ENCODE measurements at regions not wholly inside any gene's neighbourhood (a gene's known extent, or its start where the extent isn't known, plus 50 kb on each side); places are given as distances from the start of the nearest gene placed in this dataset.

DNA sequence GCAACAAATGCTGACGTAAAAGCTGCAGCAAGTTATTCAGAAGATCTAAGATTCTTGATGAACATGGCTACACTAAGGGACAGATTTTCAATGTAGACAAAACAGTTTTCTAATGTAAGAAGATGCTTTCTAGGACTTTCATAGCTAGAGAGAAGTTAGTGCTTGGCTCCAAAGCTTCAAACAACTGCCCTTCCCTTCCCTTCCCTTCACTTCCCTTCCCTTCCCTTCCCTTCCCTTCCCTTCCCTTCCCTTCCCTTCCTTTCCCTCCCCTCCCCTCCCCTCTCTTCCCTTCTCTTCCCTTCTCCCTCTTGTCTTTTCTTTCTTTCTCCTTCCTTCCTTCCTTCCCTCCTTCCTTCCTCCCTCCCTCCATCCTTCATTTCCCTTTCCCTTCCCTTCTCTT lies 365.3 kb upstream of the ADGRL4 start:
- DNase-seq (ENCODE audit: extremely low read depth, low read depth): no peak

DNA sequence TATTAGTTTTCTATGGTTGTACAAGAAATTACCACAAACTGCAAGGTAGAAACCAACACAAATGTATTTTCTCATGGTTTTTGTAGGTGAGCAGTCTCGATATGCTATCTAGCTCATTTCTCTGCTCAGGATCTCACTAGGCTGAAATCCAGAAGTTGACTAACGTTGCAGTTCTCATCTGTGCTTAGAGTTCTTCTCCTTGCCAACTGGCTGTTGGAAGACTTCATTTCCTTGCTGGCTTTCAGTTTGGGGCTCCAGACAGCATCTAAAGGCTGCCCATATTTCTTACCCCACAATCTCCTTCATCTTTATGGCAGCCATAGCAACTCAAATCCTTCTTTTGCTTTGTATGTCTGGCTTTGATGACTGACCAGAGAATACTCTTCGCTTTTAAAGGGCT lies 362.6 kb upstream of the ADGRL4 start:
- no peak for DNase-seq (ENCODE audit: extremely low read depth, low read depth)

DNA sequence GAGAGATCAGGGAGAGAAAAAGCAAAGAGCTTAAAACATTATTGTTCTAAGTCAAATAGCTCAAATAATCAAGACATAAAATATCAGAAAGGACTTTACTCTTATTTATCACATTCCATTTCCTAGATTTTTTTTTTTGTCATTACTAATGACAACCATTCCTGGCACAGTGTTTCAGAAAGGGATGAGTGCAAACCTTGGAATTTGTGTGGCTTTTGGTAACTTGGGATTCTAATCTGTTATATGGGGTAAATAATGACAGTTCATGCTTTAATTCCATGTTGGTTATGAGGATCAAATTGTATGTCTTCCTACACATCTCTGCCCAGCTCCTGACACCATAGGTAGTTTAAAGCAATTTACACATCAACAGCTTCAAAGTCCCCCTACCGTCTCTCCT lies 358.4 kb upstream of the ADGRL4 start:
- no peak for DNase-seq (ENCODE audit: extremely low read depth, low read depth)

DNA sequence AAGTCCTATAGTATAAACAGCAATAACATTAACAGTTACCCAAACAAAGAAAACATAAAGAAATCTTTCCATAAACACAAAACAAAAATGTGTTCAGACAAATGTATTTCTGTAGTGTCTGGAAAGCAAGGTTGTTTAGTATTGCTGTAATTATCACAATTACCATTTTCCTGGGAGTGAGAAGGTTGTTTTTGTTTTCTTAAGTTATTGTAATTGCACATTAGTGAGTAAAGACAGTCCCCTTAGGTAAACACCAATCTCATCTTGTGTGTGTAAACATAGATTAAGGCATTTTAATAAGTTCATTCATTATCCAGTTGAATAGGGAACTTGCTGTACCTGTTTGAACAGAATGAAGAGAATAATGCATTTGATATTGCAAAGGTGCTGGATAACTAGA lies 356.9 kb upstream of the ADGRL4 start:
- no peak for DNase-seq (ENCODE audit: extremely low read depth, low read depth)

DNA sequence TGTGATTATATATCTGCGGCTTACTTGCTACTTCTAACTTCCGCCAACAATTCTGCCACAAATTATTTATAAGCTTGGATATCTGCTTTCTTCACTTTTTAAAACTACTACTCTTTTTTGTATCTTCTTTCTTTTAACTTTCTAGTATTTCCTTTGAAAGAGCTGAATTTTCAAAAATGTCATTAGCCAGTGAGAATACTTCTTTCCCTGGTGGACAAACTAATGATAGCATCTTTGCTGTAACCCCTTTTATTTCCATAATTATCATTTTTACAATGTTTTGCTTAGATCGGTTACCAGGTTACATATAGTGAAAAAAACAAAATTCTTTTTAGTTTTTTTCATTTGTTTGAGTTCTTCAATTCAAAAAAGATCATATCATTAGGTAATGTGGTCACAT lies 355.9 kb upstream of the ADGRL4 start:
- DNase-seq (ENCODE audit: extremely low read depth, low read depth): no peak

DNA sequence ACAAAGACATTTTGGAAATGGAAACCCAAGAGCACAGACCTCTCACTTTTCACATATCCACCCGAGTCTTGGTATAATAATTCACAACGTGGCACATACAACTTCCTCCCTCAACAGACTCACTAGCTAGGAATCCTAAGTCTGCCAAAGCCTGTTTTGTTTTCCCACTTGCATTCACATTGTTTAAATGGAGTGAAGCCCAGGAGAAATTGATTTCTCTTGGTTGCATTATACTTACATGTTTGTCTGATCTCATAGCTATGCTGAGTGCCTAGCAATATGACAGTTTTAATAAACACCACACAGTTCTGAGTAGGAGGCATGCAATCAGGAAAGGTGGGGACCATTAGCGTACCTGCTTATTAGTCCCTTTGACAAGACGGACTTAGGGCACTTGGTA lies 348.6 kb upstream of the ADGRL4 start:
- DNase-seq (ENCODE audit: extremely low read depth, low read depth): no peak

DNA sequence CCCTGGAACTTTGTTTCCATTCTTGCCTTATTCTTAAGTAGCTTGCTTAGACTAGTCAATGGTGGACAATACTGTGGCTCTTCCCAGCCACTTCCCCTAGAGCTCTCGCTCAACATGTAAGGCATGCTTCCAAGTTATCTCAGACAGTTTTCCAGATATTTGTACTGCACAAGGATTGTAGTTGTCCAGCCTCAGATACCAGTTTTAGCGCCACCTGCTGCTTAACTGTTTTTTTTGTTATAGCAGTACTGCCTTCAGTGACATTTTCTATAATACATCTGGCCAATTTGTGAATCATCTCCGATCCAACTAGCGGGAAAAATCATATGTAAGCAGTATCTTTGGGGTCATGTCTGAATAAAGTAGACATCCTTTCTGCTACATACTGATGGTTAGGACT lies 346.7 kb upstream of the ADGRL4 start:
- peak; percentile 38 for DNase-seq (ENCODE audit: extremely low read depth, low read depth)

DNA sequence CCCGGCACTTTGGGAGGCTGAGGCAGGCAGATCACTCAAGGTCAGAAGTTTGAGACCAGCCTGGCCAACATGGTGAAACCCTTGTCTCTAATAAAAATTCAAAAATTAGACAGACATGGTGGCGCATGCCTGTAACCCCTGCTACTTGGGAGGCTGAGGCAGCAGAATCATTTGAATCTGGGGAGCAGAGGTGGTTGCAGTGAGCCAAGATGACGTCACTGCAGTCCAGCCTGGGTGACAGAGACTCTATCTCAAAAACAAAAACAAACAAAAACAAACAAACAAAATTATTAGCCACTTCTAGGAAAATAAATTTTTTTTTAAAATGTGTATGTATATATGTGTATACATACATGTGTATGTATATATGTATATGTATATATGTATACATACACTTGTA lies 320.3 kb upstream of the ADGRL4 start:
- DNase-seq (ENCODE audit: extremely low read depth, low read depth): no peak

DNA sequence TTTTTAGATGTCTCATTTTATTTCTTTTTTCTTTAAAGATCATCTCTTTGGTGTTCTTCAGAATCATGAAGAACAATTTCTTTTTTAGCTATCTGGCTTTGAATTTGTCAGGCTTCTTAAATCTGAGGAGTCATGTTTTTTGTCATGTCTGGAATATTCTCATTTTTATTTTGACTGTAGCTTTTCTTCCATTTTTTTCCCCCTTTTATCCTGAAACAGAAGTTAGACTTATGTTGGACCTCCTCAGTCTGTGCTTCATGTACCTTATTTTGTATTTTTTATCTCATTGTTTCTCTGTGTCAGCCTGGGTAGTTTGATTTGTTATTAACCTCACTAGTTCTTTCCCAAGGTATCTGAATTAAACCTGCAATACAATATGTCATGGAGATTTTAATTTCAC lies 319.2 kb upstream of the ADGRL4 start:
- DNase-seq (ENCODE audit: extremely low read depth, low read depth): no peak

DNA sequence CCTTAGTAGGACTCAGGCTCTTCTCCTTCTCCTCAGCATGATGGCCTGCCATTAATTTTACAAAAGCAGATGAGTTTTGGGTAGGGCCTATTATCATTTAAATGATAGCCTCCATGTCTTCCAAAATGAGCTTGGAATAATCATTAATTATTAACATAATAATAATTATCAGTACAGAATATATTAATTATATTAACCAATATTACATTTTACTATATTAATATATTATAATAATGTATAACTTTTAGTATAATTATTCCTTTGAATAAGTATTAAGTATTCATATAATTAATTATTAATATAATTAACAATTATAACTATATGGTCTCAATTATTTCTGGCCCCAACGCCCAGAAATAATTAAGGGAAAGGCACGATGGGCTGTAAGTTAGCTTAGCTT lies 318.6 kb upstream of the ADGRL4 start:
- DNase-seq (ENCODE audit: extremely low read depth, low read depth): no peak

DNA sequence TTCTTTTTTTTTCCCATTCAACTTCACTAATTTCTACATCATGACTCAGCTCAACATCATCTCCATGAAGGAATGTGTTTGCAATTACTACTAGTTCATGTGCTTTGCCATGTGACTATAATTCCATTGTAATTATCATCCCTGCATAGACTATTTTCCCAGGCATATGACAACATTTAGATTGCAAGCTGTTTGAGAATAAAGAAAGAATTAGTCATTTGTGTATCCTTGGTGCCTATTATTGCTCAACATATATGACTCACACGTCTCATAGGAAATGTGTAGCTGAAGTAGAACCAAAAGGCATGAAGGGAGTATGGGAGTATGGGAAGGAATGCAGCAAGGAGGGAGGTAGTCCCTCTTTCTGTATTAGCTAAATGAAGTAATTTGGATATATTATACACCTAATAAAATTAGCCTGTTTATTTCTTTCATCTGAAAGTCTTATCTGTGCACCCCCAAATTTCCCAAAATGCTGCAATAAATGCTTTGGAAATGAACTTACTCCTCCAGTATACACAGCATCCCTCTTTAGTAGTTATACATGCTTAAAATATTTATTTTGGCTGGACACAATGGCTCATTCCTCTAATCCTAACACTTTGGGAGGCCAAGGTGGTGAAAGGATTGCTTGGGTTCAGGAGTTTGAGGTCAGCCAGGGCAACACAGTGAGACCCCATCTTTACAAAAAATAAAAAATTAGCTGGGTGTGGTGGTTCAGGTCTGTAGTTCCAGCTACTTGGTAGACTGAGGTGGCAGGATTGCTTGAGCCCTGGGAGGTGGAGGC lies 316.9 kb upstream of the ADGRL4 start:
- DNase-seq (ENCODE audit: extremely low read depth, low read depth): peak; percentile 86

DNA sequence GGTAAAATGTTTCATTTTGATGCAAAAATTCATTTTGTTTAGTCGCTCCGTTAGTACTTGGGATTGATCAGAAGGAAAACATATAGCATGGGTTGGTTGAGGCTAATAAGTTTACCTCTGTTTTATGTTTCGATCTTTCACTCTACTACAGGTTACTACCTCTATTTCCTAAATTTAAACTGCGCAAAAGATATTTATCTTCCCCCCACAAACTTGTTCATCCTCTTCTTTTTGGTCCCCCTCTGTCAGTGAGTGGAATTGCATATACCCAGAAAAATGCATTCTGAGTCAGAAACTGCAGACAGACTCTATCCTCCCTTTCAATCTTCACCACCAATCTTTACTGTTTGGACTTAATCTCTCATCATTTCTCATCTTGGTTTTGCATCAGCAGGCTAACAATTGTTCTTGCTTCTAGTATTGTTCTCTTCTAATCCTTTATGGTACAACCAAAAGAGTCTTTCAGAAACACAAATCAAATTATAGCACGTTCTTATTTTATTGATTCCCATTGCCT lies 316.0 kb upstream of the ADGRL4 start:
- DNase-seq (ENCODE audit: extremely low read depth, low read depth): no peak

DNA sequence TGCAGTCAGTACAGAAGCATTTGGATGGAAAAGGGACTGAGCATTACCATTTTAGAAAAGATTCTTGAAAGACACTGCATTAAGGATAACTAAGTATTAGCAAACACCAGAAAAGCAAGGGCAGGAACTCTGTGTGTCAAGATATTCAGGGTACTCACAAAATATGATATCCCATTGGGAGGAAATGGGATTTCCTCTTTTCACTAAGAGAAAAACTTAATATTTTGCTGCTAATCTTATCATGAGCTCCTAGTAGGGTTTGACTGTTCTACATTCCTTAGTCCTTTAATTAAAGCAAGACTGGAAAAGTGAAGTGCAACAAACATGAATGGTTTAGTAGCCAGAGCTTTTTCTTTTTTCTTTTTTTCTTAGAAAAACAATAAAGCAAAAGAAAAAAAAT lies 305.9 kb upstream of the ADGRL4 start:
- no peak for DNase-seq (ENCODE audit: extremely low read depth, low read depth)

DNA sequence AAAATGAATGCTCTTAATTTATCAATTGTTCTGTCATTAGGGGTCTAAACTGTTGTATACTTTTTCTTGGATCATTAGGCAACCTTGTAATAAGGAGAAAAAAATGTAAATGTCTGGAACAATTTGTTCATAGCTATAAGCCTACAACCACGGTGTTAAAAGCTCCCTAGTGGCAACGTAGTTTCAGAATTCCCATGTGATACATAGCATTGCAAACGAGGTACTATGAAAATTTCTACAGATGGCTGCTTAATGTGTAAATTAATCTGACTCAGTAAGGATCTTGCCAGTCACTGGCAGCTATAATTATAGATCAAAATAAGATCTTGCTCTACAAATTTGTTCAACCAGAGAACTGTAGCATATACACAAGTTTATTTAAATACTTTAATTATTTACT lies 304.1 kb upstream of the ADGRL4 start:
- no peak for DNase-seq (ENCODE audit: extremely low read depth, low read depth)

DNA sequence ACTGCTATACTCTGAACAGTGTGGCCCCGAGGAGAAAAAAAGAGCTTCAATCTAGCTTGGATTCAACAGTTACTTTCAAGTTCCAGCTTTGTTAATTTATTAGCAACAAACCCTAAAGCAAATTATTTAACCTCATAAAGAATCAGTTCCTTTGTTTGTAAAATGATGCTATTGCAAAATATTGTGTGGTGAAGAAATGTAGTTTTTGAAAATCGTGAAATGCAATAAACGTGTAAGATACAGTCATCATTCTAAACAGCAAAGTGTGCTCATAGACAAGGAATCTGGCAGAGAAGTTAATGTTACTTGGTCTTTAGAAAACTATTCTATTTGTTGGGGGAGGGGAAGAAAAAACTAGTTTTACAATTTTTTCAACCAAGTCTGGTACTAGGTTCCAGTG lies 297.6 kb upstream of the ADGRL4 start:
- no peak for DNase-seq (ENCODE audit: extremely low read depth, low read depth)

DNA sequence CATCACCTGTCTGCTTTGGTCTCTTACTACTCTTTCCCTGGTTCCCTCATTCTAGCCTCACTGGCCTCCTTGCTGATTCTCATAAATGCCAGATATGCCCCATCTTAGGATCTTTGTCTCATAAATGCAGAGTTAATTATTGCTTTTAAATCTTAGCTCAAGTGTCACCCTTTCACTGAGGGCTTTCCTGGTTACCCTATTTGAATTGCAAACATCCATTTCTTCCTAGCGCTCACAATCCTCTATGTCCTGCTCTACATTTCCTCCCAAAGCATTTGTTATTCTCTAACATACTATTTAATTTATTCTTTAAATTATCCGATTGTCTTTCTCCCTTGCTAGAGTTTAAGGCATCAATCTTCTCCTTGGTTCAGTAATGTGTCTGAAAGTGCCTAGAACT lies 296.5 kb upstream of the ADGRL4 start:
- no peak for DNase-seq (ENCODE audit: extremely low read depth, low read depth)

DNA sequence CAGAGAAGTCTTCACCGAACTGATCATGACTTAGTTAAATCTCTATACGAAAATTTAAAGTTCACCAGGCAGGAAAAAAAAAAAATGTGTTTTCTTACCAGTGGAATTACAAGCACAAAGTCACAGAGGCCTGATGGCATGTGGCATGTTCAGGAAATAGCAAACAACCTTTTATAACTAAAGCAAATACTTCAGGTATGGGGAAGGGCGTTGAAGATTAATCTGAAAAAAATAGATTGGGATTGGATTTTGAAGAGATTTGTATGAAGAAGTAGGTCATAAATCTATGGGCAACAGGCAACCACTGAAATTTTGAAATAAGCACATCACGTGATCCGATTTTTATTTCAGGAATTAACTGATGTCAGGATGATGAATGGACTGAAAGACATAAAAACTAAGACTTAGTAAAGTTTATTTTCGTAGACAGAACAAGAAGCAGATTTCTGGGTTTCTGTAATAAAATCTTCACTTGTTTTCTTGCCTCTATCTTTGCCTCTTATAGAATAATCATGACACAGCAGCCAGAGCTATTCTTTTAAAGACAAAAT lies 295.9 kb upstream of the ADGRL4 start:
- no peak for DNase-seq (ENCODE audit: extremely low read depth, low read depth)

DNA sequence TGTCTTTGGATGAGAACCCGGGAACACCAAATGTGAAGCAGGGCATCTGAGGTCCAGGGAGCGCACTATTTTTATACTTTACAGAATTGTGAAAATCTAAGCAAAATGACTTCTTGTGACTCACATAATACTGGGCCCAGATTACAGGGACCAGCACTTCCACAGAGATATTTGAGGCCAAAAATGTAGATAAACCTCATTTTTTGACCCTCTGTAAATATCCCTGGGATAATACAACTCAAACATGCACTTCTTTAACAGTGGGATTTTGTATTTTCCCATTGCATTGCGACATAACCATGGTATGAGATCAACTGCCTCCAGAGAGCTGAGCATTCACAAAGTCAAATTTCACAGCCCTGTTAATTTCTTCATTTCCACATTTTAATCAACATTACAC lies 289.4 kb upstream of the ADGRL4 start:
- DNase-seq (ENCODE audit: extremely low read depth, low read depth): no peak

DNA sequence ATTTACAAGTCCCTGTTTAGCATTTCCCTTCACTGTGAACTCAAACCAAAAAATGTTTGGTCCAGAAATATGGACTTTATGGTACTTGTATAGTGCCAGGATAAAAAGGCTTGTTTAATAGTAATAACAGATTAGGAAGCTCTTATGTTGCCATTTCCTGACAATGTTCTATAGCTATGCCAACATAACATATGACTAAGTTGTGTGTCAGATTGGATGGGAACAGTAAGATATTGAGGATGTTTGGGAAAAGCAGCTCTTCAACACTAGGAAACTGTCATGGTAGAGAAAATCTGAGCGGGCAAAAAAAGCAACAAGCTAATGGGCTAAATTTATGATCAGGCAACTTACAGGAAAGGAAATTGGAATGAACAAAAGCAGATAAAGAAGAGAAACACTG lies 287.1 kb upstream of the ADGRL4 start:
- no peak for DNase-seq (ENCODE audit: extremely low read depth, low read depth)

DNA sequence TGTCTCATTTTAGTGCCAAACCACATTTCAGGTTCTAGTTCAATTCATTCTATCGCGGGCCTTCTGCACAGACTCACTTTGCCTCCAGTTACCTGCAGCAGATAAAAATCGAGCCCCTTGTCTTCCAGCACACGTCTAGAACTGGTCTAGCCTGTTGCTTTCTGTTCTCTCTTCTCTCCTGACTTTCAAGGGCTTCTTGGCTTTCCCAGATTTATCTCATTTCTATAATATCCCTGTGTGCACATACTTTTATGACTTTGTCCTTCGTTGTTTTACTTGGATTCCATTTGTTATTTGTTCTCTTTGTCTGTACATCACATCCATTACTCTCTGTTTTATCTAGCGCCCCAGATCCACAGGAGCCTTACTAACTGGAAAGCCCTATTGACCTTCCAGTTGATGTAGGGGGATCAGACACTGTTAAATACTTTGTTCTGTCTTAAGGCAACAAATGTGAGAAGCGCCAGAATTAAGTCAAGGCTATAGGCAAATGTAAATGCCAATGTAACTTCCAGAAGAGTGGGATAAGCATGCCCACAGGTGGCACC lies 284.5 kb upstream of the ADGRL4 start:
- DNase-seq (ENCODE audit: extremely low read depth, low read depth): no peak

DNA sequence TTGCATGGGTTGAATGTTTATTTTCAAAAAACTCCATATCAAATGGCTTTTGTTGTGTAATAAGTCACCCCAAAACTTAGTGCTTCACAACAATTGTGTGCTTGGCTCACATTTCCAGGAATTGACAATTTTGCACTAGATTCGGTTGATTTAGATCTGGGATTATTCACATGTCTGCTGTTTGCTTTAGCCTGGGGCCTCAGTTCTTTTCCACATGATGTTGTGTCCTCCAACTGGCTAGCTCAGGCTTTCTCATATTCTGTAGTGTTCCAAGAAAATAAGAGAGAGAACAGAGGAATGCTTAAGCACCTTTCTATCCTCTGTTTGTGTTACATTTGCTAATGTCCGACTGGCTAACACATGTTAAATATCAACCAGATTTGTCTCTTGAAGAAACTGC lies 281.5 kb upstream of the ADGRL4 start:
- DNase-seq (ENCODE audit: extremely low read depth, low read depth): no peak

DNA sequence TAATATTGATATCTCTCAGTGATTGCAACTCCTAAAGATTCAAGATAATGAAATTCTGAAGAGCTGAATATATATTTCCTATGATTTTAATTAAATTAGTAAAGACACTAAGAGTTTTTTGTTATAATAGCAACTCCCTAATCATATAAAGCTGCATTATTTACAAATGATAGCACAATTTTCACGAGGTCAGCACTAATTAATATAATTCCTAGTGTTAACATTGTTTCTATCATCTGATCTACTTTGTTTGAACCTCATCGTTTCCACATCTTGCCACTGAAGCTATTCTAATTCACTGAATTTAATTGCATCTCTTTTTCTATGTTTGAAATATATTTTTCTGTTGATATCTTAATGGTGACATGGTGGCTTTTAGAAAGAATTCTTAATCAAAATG lies 279.1 kb upstream of the ADGRL4 start:
- no peak for DNase-seq (ENCODE audit: extremely low read depth, low read depth)

Data from NCI-H460 (cell line).